ENCODE measurements at regions not wholly inside any gene's neighbourhood (a gene's known extent, or its start where the extent isn't known, plus 50 kb on each side); places are given as distances from the start of the nearest gene placed in this dataset.

DNA sequence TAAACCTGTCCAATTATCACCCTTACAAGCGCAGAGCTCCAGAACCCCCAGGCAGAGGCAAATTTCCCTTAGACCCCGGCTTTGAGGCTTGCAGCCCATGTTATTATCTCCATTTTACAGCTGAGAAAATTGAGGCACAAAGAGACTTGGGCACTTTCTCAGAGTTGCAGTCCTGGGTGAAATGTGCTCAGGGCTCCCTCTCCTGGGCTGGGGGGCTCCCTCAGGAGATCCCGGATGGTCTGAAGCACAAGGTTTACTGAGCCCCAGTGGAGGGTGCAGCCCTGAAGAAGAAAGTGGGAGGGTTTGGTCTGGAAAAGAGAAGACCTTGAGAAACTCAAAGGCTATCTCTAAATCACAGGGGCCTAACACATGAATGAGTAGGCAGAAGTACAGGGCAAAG lies 156.6 kb downstream of the CYRIA start:
- TF ChIP-seq, protein P1, sequence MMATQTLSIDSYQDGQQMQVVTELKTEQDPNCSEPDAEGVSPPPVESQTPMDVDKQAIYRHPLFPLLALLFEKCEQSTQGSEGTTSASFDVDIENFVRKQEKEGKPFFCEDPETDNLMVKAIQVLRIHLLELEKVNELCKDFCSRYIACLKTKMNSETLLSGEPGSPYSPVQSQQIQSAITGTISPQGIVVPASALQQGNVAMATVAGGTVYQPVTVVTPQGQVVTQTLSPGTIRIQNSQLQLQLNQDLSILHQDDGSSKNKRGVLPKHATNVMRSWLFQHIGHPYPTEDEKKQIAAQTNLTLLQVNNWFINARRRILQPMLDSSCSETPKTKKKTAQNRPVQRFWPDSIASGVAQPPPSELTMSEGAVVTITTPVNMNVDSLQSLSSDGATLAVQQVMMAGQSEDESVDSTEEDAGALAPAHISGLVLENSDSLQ (IDR thresholded peaks at IDR 0.05), result no peak
- TF ChIP-seq ELF4 (IDR thresholded peaks at IDR 0.05) (no peak), HDGF (IDR thresholded peaks at IDR 0.05; ENCODE audit: borderline replicate concordance) (no peak), ARNT (IDR thresholded peaks at IDR 0.05) (no peak), FOXK2 (IDR thresholded peaks at IDR 0.05) (no peak), FOXM1 (IDR thresholded peaks at IDR 0.05; ENCODE audit: borderline replicate concordance) (no peak), FOXA1 (IDR thresholded peaks at IDR 0.05) (no peak), L3MBTL2 (conservative IDR thresholded peaks at IDR 0.05) (no peak), BHLHE40 (IDR thresholded peaks at IDR 0.05; ENCODE audit: borderline replicate concordance) (no peak), SUZ12 (IDR thresholded peaks at IDR 0.05) (no peak), NFRKB (IDR thresholded peaks at IDR 0.05) (no peak), TARDBP (IDR thresholded peaks at IDR 0.05) (no peak), SP1 (IDR thresholded peaks at IDR 0.05) (no peak)
